ENCODE measurements at regions not wholly inside any gene's neighbourhood (a gene's known extent, or its start where the extent isn't known, plus 50 kb on each side); places are given as distances from the start of the nearest gene placed in this dataset.

- Histone ChIP-seq H3K27me3 (replicated peaks; ENCODE audit: insufficient read depth, low read depth, low read length, poor library complexity) (peaks cover 18% of the 10 kb centered on the region), H3K36me3 (ENCODE audit: insufficient read depth, low read length, poor library complexity, severe bottlenecking) (no peaks in the 10 kb centered on the region), H3K4me1 (ENCODE audit: insufficient read depth, low read length, poor library complexity, severe bottlenecking) (no peaks in the 10 kb centered on the region), H3K27ac (ENCODE audit: low read depth, low read length, poor library complexity, severe bottlenecking) (no peak overlapping the region), H3K9me3 (ENCODE audit: low read depth, low read length, poor library complexity, severe bottlenecking) (no peaks in the 10 kb centered on the region), H3K4me3 (ENCODE audit: low read depth, low read length, poor library complexity, severe bottlenecking) (no peak overlapping the region)
- POLR2A ChIA-PET (ENCODE audit: low non-redundant PET): no interaction called here
- TF ChIP-seq CTCF (conservative IDR thresholded peaks at IDR 0.05; ENCODE audit: low read depth, low read length) (no peak), EZH2 (IDR thresholded peaks at IDR 0.05; ENCODE audit: borderline replicate concordance, low read depth, low read length, poor library complexity, severe bottlenecking) (no peak)
- CTCF ChIA-PET: no interaction called here
- BruUV-seq (replicated peaks): no TSS peak
- no peak for DNase-seq (ENCODE audit: low spot score)
- intact Hi-C loops (cut with micrococcal nuclease; ENCODE audit: unreplicated experiment): no loop called here
These were observed 133.0 kb upstream of the HTR2C start for GRCh38 chrX:114450911-114451310.

GRCh38 chrX:114451397-114451796, 132.5 kb upstream of the HTR2C start:
- ChIA-PET CTCF (no interaction called here), POLR2A (ENCODE audit: low non-redundant PET) (no interaction called here)
- peaks cover 18% of the 10 kb centered on the region for H3K27me3 ChIP-seq (replicated peaks; ENCODE audit: insufficient read depth, low read depth, low read length, poor library complexity)
- no peak overlapping the region for H3K4me3 ChIP-seq (ENCODE audit: low read depth, low read length, poor library complexity, severe bottlenecking)
- no peaks in the 10 kb centered on the region for H3K4me1 ChIP-seq (ENCODE audit: insufficient read depth, low read length, poor library complexity, severe bottlenecking)
- intact Hi-C loops (cut with micrococcal nuclease; ENCODE audit: unreplicated experiment): no loop called here
- TF ChIP-seq CTCF (conservative IDR thresholded peaks at IDR 0.05; ENCODE audit: low read depth, low read length) (no peak), EZH2 (IDR thresholded peaks at IDR 0.05; ENCODE audit: borderline replicate concordance, low read depth, low read length, poor library complexity, severe bottlenecking) (no peak)
- H3K27ac ChIP-seq (ENCODE audit: low read depth, low read length, poor library complexity, severe bottlenecking): no peak overlapping the region
- no TSS peak for BruUV-seq (replicated peaks)
- no peaks in the 10 kb centered on the region for H3K9me3 ChIP-seq (ENCODE audit: low read depth, low read length, poor library complexity, severe bottlenecking)
- no peaks in the 10 kb centered on the region for H3K36me3 ChIP-seq (ENCODE audit: insufficient read depth, low read length, poor library complexity, severe bottlenecking)
- no peak for DNase-seq (ENCODE audit: low spot score)

GRCh38 chrX:114462266-114462665, 121.6 kb upstream of the HTR2C start:
- Histone ChIP-seq H3K36me3 (ENCODE audit: insufficient read depth, low read length, poor library complexity, severe bottlenecking) (no peaks in the 10 kb centered on the region), H3K4me3 (ENCODE audit: low read depth, low read length, poor library complexity, severe bottlenecking) (no peak overlapping the region), H3K27me3 (replicated peaks; ENCODE audit: insufficient read depth, low read depth, low read length, poor library complexity) (peaks cover 19% of the 10 kb centered on the region), H3K9me3 (ENCODE audit: low read depth, low read length, poor library complexity, severe bottlenecking) (no peaks in the 10 kb centered on the region), H3K4me1 (ENCODE audit: insufficient read depth, low read length, poor library complexity, severe bottlenecking) (no peaks in the 10 kb centered on the region), H3K27ac (ENCODE audit: low read depth, low read length, poor library complexity, severe bottlenecking) (no peak overlapping the region)
- POLR2A ChIA-PET (ENCODE audit: low non-redundant PET): no interaction called here
- BruUV-seq (replicated peaks): no TSS peak
- no peak for DNase-seq (ENCODE audit: low spot score)
- intact Hi-C loops (cut with micrococcal nuclease; ENCODE audit: unreplicated experiment): no loop called here
- TF ChIP-seq EZH2 (IDR thresholded peaks at IDR 0.05; ENCODE audit: borderline replicate concordance, low read depth, low read length, poor library complexity, severe bottlenecking): no peak
- TF ChIP-seq CTCF (conservative IDR thresholded peaks at IDR 0.05; ENCODE audit: low read depth, low read length): no peak
- CTCF ChIA-PET: no interaction called here

Data from A673 (cell line).